NCI-H2196 (cell line): ENCODE measurements at regions not wholly inside any gene's neighbourhood (a gene's known extent, or its start where the extent isn't known, plus 50 kb on each side); places are given as distances from the start of the nearest gene placed in this dataset.
A peak's percentile ranks its signal among the peaks of the same experiment; 100 is the strongest.
"Not testable (repeated sequence)": the region's sequence is repeated elsewhere in the genome, so short reads cannot be mapped to it uniquely, and the experiment has no call there.

Source experiments
- DNase-seq: peaks from one replicate; lab custom pipeline; 2025; ENCODE audit not compliant: unreplicated experiment; lab: John Stamatoyannopoulos, UW

DNA sequence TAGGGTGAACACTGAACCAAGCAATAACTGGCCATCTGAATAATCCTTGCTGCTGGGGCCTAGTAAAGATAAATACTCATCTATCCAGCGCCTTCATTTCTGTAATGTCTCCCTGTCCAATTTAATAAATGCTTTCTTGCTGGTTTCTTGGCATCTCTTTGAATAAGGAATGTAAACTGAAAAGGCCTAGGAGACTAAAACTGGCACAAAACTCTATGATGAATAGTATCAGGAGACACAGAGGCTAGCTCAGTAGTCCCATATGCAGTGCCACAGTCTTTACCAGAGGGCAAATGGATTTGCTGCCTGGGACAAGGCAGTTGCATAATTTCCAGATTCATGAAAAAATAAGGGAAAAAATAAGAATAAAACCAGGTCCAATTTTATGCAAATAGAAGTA is 324.4 kb downstream of the CENPW start:
- no peak for DNase-seq

DNA sequence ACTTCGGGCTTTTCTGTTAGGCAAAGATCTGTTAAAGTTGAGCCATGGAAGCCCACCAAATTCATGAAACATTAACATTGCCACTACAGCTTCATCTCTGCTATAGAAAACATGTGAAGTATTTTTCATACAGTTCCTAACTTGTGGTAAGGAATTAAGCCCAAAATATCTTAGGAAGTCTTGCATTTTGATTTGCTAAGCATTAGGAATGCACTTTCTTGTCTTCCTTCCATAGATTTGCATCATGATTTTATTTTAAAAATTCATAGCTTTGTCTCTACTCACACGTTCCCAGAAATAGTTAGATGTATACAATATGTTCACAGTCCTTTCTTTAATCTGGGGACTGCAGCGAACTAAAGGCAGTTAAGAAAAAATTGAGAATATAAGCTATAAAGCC is 325.6 kb downstream of the CENPW start:
- no peak for DNase-seq

DNA sequence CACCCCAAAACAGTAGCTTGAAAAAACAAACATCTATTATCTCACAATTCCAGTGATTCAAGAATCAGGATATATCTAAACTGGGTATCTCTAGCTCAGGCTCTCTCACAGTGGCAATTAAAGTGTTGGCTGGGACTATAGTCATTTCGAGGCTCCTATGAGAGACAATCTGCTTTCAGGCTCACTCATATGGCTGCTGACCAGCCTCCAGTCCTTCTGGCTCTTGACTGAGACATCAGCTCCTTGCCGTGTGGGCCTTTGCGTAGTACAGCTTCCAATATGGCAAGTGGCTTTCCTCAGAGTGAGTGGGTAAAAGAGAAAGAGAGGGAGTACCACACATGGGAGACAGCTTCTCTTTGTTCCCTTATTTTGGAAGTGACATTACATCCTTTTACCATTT is 327.2 kb downstream of the CENPW start:
- no peak for DNase-seq

DNA sequence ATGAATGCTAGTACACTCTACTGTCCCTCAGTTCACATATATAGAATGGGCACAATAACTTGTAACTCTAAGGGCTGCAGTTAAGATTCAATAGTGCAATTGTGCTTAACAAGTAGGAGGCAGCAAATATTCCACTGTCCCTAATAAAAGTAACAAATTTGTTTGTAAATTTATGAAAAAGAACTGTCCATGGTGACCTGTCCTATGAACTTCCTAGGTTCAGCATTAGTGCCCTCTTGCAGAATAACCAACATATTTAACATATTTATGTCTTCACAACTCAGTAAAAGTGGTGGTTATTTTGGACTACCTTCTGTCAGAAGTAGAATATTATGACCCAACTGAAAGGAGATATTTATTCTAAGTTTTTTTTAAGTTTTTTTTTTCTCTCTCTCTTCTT is 327.8 kb downstream of the CENPW start:
- no peak for DNase-seq

DNA sequence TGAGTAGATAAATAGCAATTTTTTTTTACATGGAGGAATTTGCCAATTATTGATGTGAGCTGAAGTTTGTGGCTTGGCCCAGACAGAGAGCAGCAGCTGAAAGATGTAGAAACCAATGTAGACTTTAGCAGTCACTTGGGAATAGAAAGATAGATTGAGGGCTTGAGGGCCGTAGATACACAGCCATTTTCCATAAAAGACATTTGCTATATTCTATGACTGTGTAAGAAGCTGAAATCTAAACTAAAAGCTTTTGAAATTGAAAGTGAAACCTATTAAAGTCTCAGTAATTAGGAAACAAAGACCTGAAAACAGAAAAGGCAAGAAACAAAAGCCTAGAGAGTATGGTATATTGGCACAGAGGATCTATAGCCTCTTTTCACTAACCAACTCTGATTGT is 332.7 kb downstream of the CENPW start:
- DNase-seq, result no peak

DNA sequence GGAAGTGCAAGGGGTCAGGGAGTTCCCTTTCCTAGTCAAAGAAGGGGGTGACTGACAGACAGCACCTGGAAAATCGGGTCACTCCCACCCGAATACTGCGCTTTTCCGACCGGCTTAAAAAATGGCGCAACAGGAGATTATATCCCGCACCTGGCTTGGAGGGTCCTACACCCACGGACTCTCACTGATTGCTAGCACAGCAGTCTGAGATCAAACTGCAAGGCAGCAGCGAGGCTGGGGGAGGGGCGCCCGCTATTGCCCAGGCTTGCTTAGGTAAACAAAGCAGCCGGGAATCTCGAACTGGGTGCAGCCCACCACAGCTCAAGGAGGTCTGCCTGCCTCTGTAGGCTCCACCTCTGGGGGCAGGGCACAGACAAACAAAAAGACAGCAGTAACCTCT is 333.8 kb downstream of the CENPW start:
- not testable (repeated sequence) for DNase-seq

DNA sequence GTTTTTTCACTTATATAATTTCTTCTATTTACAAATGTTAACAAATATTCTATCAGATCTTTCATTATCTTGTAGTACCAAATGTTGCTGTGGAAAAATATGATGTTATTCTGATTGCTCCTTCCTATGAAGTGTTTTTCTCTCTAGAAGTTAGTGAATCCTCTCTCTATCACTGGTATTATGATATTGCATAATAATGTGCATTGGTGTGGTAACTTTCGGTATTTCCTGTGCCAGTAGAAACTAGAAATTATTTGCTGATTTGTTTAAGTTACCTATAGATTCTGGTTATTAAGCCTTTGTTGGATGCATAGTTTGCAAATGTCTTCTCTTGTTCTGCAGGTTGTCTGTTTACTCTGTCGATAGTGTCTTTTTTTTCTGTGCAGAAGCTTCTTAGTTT is 342.5 kb downstream of the CENPW start:
- no peak for DNase-seq

GRCh38 chr6:126685182-126685581 is 345.3 kb downstream of the CENPW start:
- DNase-seq, result no peak

DNA sequence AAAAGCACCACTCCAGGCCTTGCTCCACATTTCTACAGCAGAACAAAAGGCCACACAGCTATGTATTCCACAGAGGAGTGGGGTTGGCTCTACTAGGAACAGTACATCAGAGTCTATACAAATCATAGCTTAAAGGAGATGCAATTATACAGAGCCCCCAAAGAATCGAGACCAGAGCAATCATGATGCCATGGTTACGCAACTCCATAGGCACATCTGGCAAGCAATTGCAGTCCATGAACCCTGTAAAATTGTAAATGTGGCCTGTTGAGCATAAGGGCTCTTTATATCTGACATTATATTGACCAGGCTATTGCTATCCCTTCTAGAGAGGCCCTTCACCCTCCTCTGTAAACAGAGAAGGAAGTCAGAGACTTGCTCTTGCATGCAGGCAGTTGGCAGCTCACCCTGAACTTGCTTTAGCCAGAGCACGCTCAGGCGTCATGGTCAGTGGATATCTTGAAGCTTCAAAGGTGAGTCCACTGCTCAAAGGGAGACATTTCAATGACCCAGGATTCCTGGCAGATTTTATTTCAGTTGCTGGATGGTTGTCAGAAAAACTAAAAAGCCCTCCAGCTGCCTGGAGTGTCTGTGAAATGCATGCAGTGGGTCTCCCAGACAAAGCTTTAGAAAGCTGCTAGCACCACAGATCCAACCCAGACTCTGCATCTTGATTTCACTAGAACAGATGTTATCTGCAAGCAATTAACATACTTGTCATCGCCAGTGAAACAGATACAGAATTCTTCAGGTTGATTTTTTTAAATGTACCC is 357.2 kb downstream of the CENPW start:
- DNase-seq, result peak; percentile 49

GRCh38 chr6:126698732-126699240 is 358.9 kb downstream of the CENPW start:
- DNase-seq, result no peak

DNA sequence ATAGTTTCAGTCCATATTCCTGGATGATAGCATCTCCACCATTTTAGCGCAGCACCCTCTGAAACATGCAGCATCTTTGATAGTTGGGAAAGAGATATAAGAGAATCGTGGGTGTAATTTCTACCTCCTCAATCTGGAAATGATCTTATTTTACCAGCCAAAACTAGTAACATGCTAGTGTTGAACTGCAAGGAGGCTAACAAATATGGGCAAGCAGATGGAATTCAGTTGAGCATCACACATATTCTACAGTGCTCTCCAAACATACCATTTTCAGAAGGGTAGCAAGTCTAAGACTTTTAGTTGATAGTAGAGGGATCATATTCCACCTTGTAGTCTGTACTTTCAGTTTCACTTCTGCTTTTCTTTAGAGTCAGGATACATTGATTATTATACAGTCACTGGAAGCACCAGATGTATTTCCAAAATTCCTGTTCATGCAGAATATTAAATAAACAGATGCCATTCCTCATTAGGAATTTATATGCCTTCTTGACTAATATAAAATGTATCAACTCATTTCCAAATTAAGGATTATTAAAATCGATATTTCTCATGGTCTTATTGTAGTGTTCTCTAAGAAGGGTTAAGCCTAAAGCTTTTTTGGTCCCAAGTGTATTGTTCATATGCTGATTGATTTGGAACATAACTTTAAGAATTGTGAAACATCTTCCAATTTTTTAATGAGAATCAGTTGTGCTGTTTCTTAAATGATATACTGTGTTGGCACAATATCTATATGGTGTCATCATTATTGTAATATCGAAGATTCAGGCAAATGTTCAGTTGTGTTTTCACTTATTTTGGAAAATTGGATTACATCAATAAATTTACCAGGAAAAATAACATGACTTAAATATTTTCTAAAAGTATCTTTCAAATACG is 362.0 kb downstream of the CENPW start:
- no peak for DNase-seq

DNA sequence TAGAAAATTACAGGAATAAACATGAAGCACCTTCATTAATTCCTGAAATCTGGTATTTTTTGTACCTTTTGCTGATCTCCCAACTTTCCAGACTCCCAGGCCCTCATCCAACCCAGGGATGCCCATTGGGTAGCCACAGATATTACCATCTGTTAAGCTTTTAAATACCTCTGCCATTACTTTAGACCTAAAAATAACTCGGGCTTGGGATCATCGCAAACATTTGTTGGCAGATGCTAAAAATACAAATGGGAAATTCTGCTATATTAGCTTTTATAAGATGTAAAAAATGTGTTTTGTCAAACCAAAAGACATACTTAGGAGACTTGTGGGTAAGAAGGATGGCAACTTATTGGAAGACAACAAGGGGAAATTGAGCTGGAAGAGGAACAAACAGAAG is 376.1 kb downstream of the CENPW start:
- no peak for DNase-seq

- DNase-seq, result no peak
Measured at GRCh38 chr6:126716826-126717509, 377.1 kb downstream of the CENPW start.

GRCh38 chr6:126718600-126719327 is 378.8 kb downstream of the CENPW start:
- DNase-seq, result no peak

DNA sequence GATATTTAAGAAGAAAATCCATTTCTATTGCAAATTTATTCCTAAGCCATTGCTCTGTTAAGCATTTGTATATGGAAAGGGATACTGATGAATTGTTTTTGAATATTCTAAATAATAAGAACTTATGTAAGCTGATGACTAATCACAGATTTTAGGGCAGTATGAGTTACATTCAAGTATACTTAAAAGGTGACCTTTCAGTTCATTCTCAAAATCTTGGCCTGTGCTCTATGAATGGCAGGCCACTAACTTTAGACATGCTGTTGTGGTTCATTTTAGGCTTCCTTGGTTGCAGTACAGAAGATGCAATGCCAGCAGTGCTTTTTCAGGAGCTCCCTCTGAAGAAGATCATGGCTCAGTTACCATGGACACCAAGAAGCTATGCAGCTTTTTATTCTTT is 380.4 kb downstream of the CENPW start:
- no peak for DNase-seq

DNA sequence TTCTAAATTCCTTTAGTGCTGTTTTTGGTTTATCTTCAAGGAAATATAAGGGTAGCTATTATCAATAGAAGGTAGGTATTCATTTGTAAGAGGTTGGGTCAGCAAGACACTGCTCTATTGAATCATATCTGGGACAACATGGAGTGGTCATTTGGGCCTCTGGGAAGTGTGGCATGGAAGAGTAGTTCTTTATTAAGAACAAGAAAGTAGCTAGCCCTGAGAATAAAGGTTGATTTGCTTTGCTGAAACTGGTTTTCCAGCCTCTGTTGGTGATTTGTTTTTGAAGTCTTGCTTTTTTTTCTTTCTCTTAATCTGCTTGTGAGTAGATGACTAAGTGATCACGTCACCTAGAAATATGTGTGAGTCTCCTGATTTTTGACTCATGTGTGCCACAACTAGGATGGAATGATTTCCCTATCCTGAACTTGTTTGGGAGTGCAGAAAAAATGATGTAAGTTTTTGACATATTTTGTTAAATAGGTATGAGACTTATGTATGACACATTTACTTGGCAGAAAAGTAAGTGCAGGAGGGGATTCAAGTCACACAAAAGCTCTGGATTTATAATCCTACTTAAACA is 381.8 kb downstream of the CENPW start:
- DNase-seq, result no peak

DNA sequence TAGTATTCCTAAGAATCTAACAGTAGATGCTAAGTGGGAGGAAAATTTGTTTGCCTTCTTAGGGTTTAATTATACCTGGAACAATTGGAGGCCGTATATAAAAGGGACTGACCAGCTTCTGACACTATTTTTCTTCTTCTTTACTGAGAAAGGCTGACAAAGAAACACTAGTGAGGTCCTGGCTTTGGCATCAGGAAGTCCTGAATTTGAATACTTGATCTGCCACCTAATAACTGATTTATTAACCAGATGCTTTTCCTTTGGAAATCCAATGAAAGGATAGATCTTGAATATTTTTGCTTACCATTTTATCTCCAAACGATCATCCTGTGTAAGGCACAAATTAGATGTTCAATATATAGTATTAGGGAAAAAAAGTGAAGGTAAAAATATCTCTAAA is 382.5 kb downstream of the CENPW start:
- DNase-seq, result no peak

DNA sequence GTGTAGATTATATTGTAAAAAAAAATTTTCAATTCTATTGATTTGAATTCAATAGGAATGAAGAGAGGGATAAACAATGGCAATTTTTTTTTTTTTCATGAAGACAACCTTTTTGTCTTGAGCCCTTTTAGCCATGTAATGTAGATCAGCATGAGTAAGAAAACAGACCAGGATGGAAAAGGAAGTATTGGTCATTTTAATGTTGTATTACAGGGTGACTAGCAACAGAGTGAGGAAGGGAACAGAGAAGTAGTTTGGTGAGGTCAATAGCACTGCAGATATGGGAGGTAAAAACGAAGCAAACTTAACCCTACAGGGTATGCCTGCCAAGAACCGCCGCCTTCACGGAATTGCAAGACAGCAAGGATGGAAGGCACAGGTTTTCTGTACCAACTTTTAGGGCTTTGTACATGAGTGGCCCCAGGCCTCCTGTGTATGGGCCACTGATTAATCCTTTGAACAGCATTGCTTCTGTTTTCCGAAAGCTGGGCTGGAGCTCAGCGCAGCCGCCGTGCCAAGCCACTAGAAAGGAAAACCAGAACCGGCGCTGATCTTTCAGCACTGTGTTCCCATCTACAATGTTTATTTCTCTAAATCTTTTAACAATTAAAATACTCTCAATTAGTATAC is 383.7 kb downstream of the CENPW start:
- DNase-seq, result no peak

DNA sequence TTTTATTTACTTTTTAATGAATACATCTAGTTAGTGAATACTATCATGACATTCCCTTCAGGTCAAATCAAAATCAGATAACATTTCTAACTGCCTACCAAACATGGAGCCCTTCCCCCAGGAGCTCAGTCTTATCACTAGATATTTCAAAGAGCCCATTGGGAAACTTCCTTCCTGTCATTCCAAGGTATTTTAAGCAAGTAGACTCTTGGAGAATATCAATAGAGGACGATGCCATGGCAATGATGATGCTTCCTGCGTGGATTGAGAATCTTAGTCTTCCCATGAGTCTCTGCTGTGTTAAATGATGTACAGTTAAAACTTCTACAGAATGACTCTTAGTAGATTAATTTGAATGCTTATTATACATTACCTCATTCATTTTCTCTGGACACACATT is 384.9 kb downstream of the CENPW start:
- DNase-seq, result no peak

DNA sequence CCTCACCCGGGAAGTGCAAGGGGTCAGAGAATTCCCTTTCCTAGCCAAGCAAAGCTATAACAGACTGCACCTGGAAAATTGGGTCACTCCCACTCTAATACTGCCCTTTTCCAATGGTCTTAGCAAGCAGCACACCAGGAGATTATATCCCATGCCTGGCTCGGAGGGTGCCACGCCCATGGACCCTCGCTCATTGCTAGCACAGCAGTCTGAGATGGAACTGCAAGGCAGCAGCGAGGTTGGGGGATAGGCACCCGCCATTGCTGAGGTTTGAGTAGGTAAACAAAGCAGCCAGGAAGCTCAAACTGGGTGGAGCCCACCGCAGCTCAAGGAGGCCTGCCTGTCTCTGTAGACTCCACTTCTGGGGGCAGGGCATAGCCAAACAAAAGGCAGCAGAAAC is 386.5 kb downstream of the CENPW start:
- not testable (repeated sequence) for DNase-seq
